Breast epithelium (tissue), 4 donors: ENCODE measurements at regions not wholly inside any gene's neighbourhood (a gene's known extent, or its start where the extent isn't known, plus 50 kb on each side); places are given as distances from the start of the nearest gene placed in this dataset.

Source experiments
- DNase-seq, 2 donors: peaks; one replicate each; pipeline ENCODE4 v3.0.0-alpha.2; 2019; ENCODE audit warnings: low spot score in 2 of 2
- H3K27ac ChIP-seq, 2 donors: fragments of 200-600 bp; sonication (generic) in 1 of 2; one replicate each; pipeline ENCODE4 v1.5.1; 2016 to 2019; ENCODE audit warnings: mild to moderate bottlenecking in 1 of 2
- H3K27me3 ChIP-seq, 2 donors: fragments of 200-600 bp; sonication (generic) in 1 of 2; one replicate each; pipeline versions ENCODE4 v1.5.1 to v1.6.0; 2017 to 2019; ENCODE audit warnings: control low read depth in 1 of 2, mild to moderate bottlenecking in 1 of 2
- H3K36me3 ChIP-seq: fragments of 200-600 bp; one replicate; pipeline ENCODE4 v1.5.1; 2019
- H3K4me1 ChIP-seq, 2 donors: fragments of 200-600 bp; sonication (generic); one replicate each; pipeline ENCODE4 v1.5.1; 2016 to 2019; ENCODE audit warnings: control low read depth in 1 of 2
- H3K4me3 ChIP-seq, 3 donors: fragments of 200-600 bp; sonication (generic); 1 replicate in 2 of 3; 2 replicates in 1 of 3; pipeline ENCODE4 v1.5.1; 2016 to 2019; ENCODE audit warnings: mild to moderate bottlenecking in 3 of 3, moderate library complexity in 2 of 3
- H3K9me3 ChIP-seq, 2 donors: fragments of 200-600 bp; sonication (generic) in 1 of 2; one replicate each; pipeline ENCODE4 v1.5.1; 2016 to 2019; ENCODE audit warnings: control low read depth in 1 of 2
- CTCF ChIP-seq, 3 donors: fragments of 450-650 bp; IDR thresholded peaks; one replicate each; pipeline ENCODE4 v1.5.1; 2016 to 2017; ENCODE audit warnings: antibody characterized with exemption in 3 of 3, mild to moderate bottlenecking in 3 of 3, moderate library complexity in 3 of 3
- POLR2A ChIP-seq: fragments of 450-650 bp; IDR thresholded peaks from one replicate; pipeline ENCODE4 v1.6.1; 2016; ENCODE audit warnings: antibody characterized with exemption, mild to moderate bottlenecking, moderate library complexity
- POLR2AphosphoS5 ChIP-seq, 3 donors: sonication (generic); formaldehyde crosslinking; IDR thresholded peaks; one replicate each; pipeline ENCODE4 v1.6.1; 2017; ENCODE audit warnings: antibody characterized with exemption in 3 of 3
- intact Hi-C: fragments of 100-400 bp; cut with DNase I; formaldehyde crosslinking; loops from one replicate; pipeline ENCODE4 v1.15.1; 2023; ENCODE audit warnings: low total_unique reads

- no peak overlapping the region for H3K4me3 ChIP-seq
- TF ChIP-seq CTCF (IDR thresholded peaks at IDR 0.05), result no peak
- no peak for TF ChIP-seq POLR2AphosphoS5 (IDR thresholded peaks at IDR 0.05)
- no peak for TF ChIP-seq POLR2A
- no peak for DNase-seq
- H3K9me3 ChIP-seq, result no peaks in the 10 kb centered on the region
- no peaks in the 10 kb centered on the region for H3K4me1 ChIP-seq
- intact Hi-C loops, result no loop called here
- H3K27me3 ChIP-seq, result no peaks in the 10 kb centered on the region
- H3K36me3 ChIP-seq, result no peaks in the 10 kb centered on the region
- H3K27ac ChIP-seq, result no peak overlapping the region
Observed at GRCh38 chr14:83162361-83162929, 1628.8 kb upstream of the SEL1L start.

GRCh38 chr14:83163016-83163415, 1629.4 kb upstream of the SEL1L start:
- H3K9me3 ChIP-seq, result no peaks in the 10 kb centered on the region
- intact Hi-C loops, result no loop called here
- H3K4me3 ChIP-seq, result no peak overlapping the region
- H3K27ac ChIP-seq, result no peak overlapping the region
- no peaks in the 10 kb centered on the region for H3K27me3 ChIP-seq
- TF ChIP-seq POLR2AphosphoS5 (IDR thresholded peaks at IDR 0.05), result no peak
- no peak for TF ChIP-seq CTCF (IDR thresholded peaks at IDR 0.05)
- no peak for TF ChIP-seq POLR2A
- H3K4me1 ChIP-seq, result no peaks in the 10 kb centered on the region
- no peaks in the 10 kb centered on the region for H3K36me3 ChIP-seq
- no peak for DNase-seq

GRCh38 chr14:83164016-83164415, 1630.4 kb upstream of the SEL1L start:
- Histone ChIP-seq H3K36me3 (no peaks in the 10 kb centered on the region), H3K4me1 (no peaks in the 10 kb centered on the region), H3K27ac (no peak overlapping the region), H3K27me3 (no peaks in the 10 kb centered on the region), H3K4me3 (no peak overlapping the region), H3K9me3 (no peaks in the 10 kb centered on the region)
- TF ChIP-seq POLR2A, result no peak
- TF ChIP-seq CTCF (IDR thresholded peaks at IDR 0.05), result no peak
- TF ChIP-seq POLR2AphosphoS5 (IDR thresholded peaks at IDR 0.05), result no peak
- no peak for DNase-seq
- intact Hi-C loops, result no loop called here

DNA sequence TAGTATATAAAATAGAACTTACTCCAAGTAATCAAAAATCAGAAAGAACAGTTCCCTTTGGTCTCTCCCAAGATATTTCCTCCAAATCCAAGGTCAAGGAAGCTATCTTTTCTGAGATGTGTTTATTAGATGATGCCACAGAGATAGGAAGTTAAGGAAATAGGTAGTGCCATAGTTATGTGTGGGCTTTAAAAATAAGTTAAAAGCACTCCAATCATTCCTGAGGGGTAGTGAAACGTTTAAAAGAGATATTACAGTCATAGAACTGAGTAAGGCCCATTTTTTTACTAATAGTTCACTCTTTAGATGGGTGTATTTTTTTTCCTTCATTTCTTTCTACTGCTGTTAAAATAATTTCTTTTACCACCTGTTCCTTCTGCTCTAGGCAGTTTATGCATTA, 1630.9 kb upstream of the SEL1L start:
- Histone ChIP-seq H3K27ac (no peak overlapping the region), H3K27me3 (no peaks in the 10 kb centered on the region), H3K36me3 (no peaks in the 10 kb centered on the region), H3K4me1 (no peaks in the 10 kb centered on the region), H3K4me3 (no peak overlapping the region), H3K9me3 (no peaks in the 10 kb centered on the region)
- no peak for DNase-seq
- intact Hi-C loops, result no loop called here
- TF ChIP-seq CTCF (IDR thresholded peaks at IDR 0.05) (no peak), POLR2A (no peak), POLR2AphosphoS5 (IDR thresholded peaks at IDR 0.05) (no peak)

DNA sequence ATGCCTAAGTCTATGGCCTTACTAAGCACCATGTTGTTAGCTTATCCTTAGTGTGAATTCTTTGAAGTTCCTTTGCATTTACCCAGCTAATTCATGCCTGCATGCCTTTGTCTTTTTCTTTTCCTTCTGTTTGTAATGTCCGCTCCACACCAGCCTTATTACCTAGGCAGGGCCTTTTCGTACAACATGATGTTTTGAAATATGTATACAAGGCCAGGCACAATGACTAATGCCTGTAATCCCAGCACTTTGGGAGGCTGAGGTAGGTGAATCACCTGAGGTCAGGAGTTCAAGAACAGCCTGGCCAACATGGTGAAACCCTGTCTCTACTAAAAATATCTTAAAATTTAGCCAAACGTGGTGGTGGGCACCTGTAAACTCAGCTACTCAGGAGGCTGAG, 1636.5 kb upstream of the SEL1L start:
- no peaks in the 10 kb centered on the region for H3K9me3 ChIP-seq
- H3K27me3 ChIP-seq, result no peaks in the 10 kb centered on the region
- intact Hi-C loops, result no loop called here
- no peaks in the 10 kb centered on the region for H3K36me3 ChIP-seq
- DNase-seq, result no peak
- no peak overlapping the region for H3K4me3 ChIP-seq
- no peaks in the 10 kb centered on the region for H3K4me1 ChIP-seq
- no peak overlapping the region for H3K27ac ChIP-seq
- TF ChIP-seq POLR2A (no peak), POLR2AphosphoS5 (IDR thresholded peaks at IDR 0.05) (no peak), CTCF (IDR thresholded peaks at IDR 0.05) (no peak)
